ENCODE measurements at regions not wholly inside any gene's neighbourhood (a gene's known extent, or its start where the extent isn't known, plus 50 kb on each side); places are given as distances from the start of the nearest gene placed in this dataset.

DNA sequence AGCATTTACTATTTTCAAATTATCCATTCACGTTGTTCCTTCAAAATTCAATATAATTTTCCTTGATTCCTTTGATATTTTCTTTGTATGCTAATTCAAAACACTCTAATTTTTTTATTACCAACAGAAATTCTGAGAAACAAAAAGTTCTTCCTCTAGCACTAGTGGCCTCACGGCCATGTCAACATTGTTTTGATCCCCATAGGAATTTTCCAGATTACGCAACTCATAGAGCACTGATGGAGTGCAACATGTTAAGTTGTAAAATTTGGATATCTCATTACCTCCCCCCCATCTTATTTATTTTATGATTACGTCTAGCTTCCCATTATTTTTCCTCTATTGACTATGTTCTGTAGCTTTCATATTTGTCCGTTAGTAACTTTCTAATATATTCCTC lies 745.3 kb downstream of the TUSC7 start:
- Histone ChIP-seq H3K27ac (no peak overlapping the region), H3K4me3 (no peak overlapping the region)
- no peak for DNase-seq (ENCODE audit: low spot score)
- TF ChIP-seq, protein P1, sequence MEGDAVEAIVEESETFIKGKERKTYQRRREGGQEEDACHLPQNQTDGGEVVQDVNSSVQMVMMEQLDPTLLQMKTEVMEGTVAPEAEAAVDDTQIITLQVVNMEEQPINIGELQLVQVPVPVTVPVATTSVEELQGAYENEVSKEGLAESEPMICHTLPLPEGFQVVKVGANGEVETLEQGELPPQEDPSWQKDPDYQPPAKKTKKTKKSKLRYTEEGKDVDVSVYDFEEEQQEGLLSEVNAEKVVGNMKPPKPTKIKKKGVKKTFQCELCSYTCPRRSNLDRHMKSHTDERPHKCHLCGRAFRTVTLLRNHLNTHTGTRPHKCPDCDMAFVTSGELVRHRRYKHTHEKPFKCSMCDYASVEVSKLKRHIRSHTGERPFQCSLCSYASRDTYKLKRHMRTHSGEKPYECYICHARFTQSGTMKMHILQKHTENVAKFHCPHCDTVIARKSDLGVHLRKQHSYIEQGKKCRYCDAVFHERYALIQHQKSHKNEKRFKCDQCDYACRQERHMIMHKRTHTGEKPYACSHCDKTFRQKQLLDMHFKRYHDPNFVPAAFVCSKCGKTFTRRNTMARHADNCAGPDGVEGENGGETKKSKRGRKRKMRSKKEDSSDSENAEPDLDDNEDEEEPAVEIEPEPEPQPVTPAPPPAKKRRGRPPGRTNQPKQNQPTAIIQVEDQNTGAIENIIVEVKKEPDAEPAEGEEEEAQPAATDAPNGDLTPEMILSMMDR (IDR thresholded peaks at IDR 0.05) = no peak

DNA sequence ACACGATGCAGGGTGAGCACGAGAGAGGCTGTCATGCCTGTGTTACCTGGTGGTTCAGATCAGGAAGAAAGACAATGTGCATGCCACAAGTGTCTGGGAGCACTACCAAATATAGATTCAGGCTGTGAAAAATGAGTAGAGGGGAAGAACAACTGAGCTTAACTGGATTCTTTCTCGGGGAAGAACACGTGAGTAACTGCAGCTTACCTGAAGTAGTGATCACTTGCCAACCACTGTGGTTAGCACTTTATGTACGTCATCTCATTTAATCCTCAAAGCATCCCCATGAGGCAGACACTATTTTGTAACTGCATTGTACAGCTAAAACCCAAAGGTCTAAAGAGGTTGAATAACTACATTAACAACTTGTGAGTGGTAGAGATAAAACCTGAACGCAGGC lies 746.2 kb downstream of the TUSC7 start:
- TF ChIP-seq, protein P1 (IDR thresholded peaks at IDR 0.05) = no peak
- no peak overlapping the region for H3K27ac ChIP-seq
- H3K4me3 ChIP-seq = no peak overlapping the region
- no peak for DNase-seq (ENCODE audit: low spot score)

DNA sequence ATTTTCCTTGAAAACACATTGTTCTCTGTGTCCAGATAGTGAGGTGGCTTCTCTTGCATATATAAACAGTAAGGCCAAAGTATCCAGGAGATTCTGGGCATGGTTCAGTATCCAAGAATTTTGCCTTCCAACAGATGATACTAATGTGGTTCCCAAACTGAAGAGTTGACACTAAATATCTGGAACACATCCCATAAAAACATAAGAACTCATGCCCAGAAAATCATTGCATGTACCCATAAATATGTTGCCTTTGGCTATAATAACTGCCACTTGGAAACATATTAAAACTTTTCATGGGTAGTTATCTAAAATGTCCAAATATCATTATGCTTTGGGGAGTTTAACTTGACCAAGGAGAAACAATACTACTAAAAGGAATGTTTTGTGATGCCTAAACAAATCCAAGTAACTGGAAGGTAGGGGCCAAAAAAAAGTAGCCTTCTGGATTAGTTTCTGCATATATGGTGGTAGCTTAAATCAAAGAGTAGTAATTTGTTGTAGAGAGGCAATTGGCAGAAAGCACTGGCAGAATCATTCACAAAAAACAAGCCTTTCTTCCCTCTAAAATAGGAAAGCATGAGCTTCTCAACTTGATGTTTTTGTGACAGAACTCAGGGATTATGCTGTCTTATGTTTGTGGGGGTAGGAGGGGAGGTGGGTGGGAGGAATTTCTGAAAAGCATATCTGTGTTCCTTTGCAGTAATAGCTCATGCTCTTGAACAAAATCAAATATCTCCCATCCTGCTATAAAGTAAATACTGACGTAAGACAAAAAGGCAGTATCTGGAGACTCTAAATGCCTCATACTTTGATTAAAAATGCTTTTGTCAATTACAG lies 753.9 kb downstream of the TUSC7 start:
- TF ChIP-seq, protein P1 (IDR thresholded peaks at IDR 0.05) = no peak
- Histone ChIP-seq H3K27ac (no peak overlapping the region), H3K4me3 (no peak overlapping the region)
- no peak for DNase-seq (ENCODE audit: low spot score)

DNA sequence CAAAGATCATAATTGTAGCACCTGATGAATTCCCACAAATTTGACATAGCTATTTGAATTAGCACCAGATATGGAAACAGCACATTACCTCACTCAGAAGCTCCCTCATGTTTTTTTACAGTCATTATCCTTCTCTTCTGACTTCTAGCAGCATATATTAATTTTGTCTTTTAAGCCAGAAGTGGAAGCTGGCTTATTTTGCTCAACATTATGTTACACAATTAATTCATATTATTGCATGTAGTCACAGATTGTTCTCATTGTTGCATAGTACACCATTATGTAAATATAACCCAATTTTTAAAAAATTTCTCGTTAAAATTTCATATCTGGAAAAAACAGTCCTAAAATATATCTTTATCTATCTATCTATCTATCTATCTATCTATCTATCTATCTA lies 762.3 kb downstream of the TUSC7 start:
- TF ChIP-seq, protein P1 (IDR thresholded peaks at IDR 0.05) = no peak
- Histone ChIP-seq H3K27ac (no peak overlapping the region), H3K4me3 (no peak overlapping the region)
- no peak for DNase-seq (ENCODE audit: low spot score)

DNA sequence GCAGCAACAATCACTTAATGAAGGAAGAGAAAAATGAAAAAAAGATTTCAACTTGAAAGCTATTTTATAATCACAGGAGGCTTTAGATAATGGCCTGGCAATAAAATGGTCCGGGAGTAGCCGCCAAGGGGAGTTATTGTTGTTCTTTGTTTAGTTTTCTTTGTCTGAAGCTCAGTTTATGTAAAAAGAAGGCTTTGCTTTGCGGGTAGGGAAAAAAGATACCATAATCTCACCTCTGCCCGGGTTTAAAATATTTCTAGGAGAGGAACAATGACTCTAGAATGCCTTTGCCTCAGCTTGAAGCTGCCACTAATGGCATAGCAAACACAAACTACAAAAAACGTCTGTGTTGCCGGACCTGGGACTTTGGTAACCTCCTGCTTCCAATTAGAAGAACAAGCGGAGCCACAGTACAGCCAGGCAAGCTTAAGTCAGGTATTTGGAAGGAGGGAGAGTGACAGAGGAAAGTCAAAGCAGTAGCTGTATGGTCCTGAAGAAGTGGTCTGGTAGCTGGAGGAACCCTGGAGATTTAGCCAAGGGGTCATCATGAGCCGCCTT lies 764.5 kb downstream of the TUSC7 start:
- no peak overlapping the region for H3K27ac ChIP-seq
- no peak overlapping the region for H3K4me3 ChIP-seq
- no peak for DNase-seq (ENCODE audit: low spot score)
- TF ChIP-seq, protein P1 (IDR thresholded peaks at IDR 0.05) = no peak

DNA sequence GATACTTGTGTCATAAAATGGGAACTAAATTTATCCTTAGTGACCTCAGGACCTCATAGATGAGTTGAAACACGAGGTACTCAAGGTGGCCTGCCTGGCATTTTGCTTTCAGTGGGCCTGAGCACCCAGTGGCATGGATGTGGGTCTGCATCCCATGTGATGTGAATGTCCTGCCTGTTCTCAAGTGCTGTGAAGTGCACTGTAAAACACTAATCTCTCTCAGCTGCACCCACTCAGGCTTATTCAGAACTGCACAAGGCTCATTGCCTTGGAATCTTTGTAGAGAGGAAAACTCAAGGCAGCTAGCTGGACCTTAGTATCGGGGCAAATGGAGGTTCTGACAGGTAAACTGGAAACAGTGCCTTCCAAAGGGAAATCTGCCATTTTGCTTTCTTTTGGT lies 767.0 kb downstream of the TUSC7 start:
- Histone ChIP-seq H3K4me3 (no peak overlapping the region), H3K27ac (no peak overlapping the region)
- no peak for DNase-seq (ENCODE audit: low spot score)
- TF ChIP-seq, protein P1 (IDR thresholded peaks at IDR 0.05) = no peak

DNA sequence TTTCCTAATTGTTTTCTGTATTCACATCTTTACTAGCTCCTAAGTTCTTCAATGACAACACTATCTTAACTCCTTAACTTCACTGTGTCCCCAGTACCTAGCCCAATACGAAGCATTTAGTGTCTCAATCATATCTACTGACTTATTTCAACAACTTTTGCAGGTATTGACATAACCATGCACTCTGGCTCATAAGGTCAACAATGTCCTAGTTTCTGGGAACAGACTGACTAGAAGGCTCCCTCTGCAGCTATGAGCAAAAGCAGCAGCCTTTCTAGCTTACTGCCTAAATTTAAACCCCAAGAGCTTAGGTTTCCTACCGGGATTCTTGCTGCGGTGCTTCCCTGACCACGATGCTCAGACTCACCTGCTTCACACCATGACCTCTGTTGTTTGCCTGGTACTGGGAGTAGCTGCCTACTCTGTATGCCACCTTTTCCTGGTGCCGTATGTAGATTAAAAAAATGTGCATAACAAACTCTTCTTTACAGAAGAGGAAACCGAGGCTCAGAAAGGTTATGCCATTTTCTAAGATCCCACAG lies 767.7 kb downstream of the TUSC7 start:
- TF ChIP-seq, protein P1 (IDR thresholded peaks at IDR 0.05) = no peak
- no peak for DNase-seq (ENCODE audit: low spot score)
- no peak overlapping the region for H3K27ac ChIP-seq
- no peak overlapping the region for H3K4me3 ChIP-seq

Measured in coronary artery (tissue), 2 donors.